ENCODE measurements at regions not wholly inside any gene's neighbourhood (a gene's known extent, or its start where the extent isn't known, plus 50 kb on each side); places are given as distances from the start of the nearest gene placed in this dataset.

GRCh38 chr3:94513600-94513999 lies 450.7 kb downstream of the NSUN3 start:
- H3K27me3 ChIP-seq (ENCODE audit: control insufficient read depth, insufficient read depth, low read length), result no peaks in the 10 kb centered on the region
- H3K9me3 ChIP-seq (ENCODE audit: control insufficient read depth, low read depth, low read length), result no peaks in the 10 kb centered on the region
- H3K4me3 ChIP-seq (ENCODE audit: low read length), result no peak overlapping the region
- H3K36me3 ChIP-seq (ENCODE audit: control insufficient read depth, low read depth, low read length), result no peaks in the 10 kb centered on the region
- H3K4me1 ChIP-seq (ENCODE audit: control insufficient read depth, low read depth, low read length), result no peaks in the 10 kb centered on the region
- H3K9ac ChIP-seq (ENCODE audit: low read length), result no peak overlapping the region
- H3K27ac ChIP-seq (ENCODE audit: low read length), result no peak overlapping the region

- Histone ChIP-seq H3K27ac (ENCODE audit: low read length) (no peak overlapping the region), H3K4me3 (ENCODE audit: low read length) (no peak overlapping the region), H3K27me3 (ENCODE audit: control insufficient read depth, insufficient read depth, low read length) (no peaks in the 10 kb centered on the region), H3K9me3 (ENCODE audit: control insufficient read depth, low read depth, low read length) (no peaks in the 10 kb centered on the region), H3K36me3 (ENCODE audit: control insufficient read depth, low read depth, low read length) (no peaks in the 10 kb centered on the region), H3K9ac (ENCODE audit: low read length) (no peak overlapping the region), H3K4me1 (ENCODE audit: control insufficient read depth, low read depth, low read length) (no peaks in the 10 kb centered on the region)
Measured at GRCh38 chr3:94515983-94516382, 453.1 kb downstream of the NSUN3 start.

- no peak overlapping the region for H3K27ac ChIP-seq (ENCODE audit: low read length)
- H3K36me3 ChIP-seq (ENCODE audit: control insufficient read depth, low read depth, low read length), result no peaks in the 10 kb centered on the region
- no peaks in the 10 kb centered on the region for H3K4me1 ChIP-seq (ENCODE audit: control insufficient read depth, low read depth, low read length)
- no peaks in the 10 kb centered on the region for H3K27me3 ChIP-seq (ENCODE audit: control insufficient read depth, insufficient read depth, low read length)
- no peaks in the 10 kb centered on the region for H3K9me3 ChIP-seq (ENCODE audit: control insufficient read depth, low read depth, low read length)
- H3K9ac ChIP-seq (ENCODE audit: low read length), result no peak overlapping the region
- H3K4me3 ChIP-seq (ENCODE audit: low read length), result no peak overlapping the region
Measured at GRCh38 chr3:94520364-94520763, 457.5 kb downstream of the NSUN3 start.

GRCh38 chr3:94522488-94522887 lies 459.6 kb downstream of the NSUN3 start:
- Histone ChIP-seq H3K36me3 (ENCODE audit: control insufficient read depth, low read depth, low read length) (no peaks in the 10 kb centered on the region), H3K9me3 (ENCODE audit: control insufficient read depth, low read depth, low read length) (no peaks in the 10 kb centered on the region), H3K4me1 (ENCODE audit: control insufficient read depth, low read depth, low read length) (no peaks in the 10 kb centered on the region), H3K9ac (ENCODE audit: low read length) (no peak overlapping the region), H3K27ac (ENCODE audit: low read length) (no peak overlapping the region), H3K27me3 (ENCODE audit: control insufficient read depth, insufficient read depth, low read length) (no peaks in the 10 kb centered on the region), H3K4me3 (ENCODE audit: low read length) (no peak overlapping the region)

- no peaks in the 10 kb centered on the region for H3K27me3 ChIP-seq (ENCODE audit: control insufficient read depth, insufficient read depth, low read length)
- H3K9ac ChIP-seq (ENCODE audit: low read length), result no peak overlapping the region
- no peaks in the 10 kb centered on the region for H3K36me3 ChIP-seq (ENCODE audit: control insufficient read depth, low read depth, low read length)
- no peaks in the 10 kb centered on the region for H3K9me3 ChIP-seq (ENCODE audit: control insufficient read depth, low read depth, low read length)
- H3K27ac ChIP-seq (ENCODE audit: low read length), result no peak overlapping the region
- H3K4me3 ChIP-seq (ENCODE audit: low read length), result no peak overlapping the region
- no peaks in the 10 kb centered on the region for H3K4me1 ChIP-seq (ENCODE audit: control insufficient read depth, low read depth, low read length)
Measured at GRCh38 chr3:94524102-94524919, 461.4 kb downstream of the NSUN3 start.

- Histone ChIP-seq H3K4me1 (ENCODE audit: control insufficient read depth, low read depth, low read length) (no peaks in the 10 kb centered on the region), H3K9ac (ENCODE audit: low read length) (no peak overlapping the region), H3K4me3 (ENCODE audit: low read length) (no peak overlapping the region), H3K9me3 (ENCODE audit: control insufficient read depth, low read depth, low read length) (no peaks in the 10 kb centered on the region), H3K36me3 (ENCODE audit: control insufficient read depth, low read depth, low read length) (no peaks in the 10 kb centered on the region), H3K27me3 (ENCODE audit: control insufficient read depth, insufficient read depth, low read length) (no peaks in the 10 kb centered on the region), H3K27ac (ENCODE audit: low read length) (no peak overlapping the region)
Measured at GRCh38 chr3:94525043-94525442, 462.2 kb downstream of the NSUN3 start.

- Histone ChIP-seq H3K27ac (ENCODE audit: low read length) (no peak overlapping the region), H3K9ac (ENCODE audit: low read length) (no peak overlapping the region), H3K9me3 (ENCODE audit: control insufficient read depth, low read depth, low read length) (no peaks in the 10 kb centered on the region), H3K36me3 (ENCODE audit: control insufficient read depth, low read depth, low read length) (no peaks in the 10 kb centered on the region), H3K4me1 (ENCODE audit: control insufficient read depth, low read depth, low read length) (no peaks in the 10 kb centered on the region), H3K27me3 (ENCODE audit: control insufficient read depth, insufficient read depth, low read length) (no peaks in the 10 kb centered on the region), H3K4me3 (ENCODE audit: low read length) (no peak overlapping the region)
Measured at GRCh38 chr3:94529816-94530215, 467.0 kb downstream of the NSUN3 start.

- Histone ChIP-seq H3K27ac (ENCODE audit: low read length) (no peak overlapping the region), H3K9ac (ENCODE audit: low read length) (no peak overlapping the region), H3K4me3 (ENCODE audit: low read length) (no peak overlapping the region), H3K4me1 (ENCODE audit: control insufficient read depth, low read depth, low read length) (no peaks in the 10 kb centered on the region), H3K9me3 (ENCODE audit: control insufficient read depth, low read depth, low read length) (no peaks in the 10 kb centered on the region), H3K27me3 (ENCODE audit: control insufficient read depth, insufficient read depth, low read length) (no peaks in the 10 kb centered on the region), H3K36me3 (ENCODE audit: control insufficient read depth, low read depth, low read length) (no peaks in the 10 kb centered on the region)
Measured at GRCh38 chr3:94532951-94533350, 470.1 kb downstream of the NSUN3 start.

GRCh38 chr3:94539937-94540336 lies 477.1 kb downstream of the NSUN3 start:
- H3K9me3 ChIP-seq (ENCODE audit: control insufficient read depth, low read depth, low read length), result no peaks in the 10 kb centered on the region
- no peak overlapping the region for H3K4me3 ChIP-seq (ENCODE audit: low read length)
- H3K27ac ChIP-seq (ENCODE audit: low read length), result no peak overlapping the region
- H3K9ac ChIP-seq (ENCODE audit: low read length), result no peak overlapping the region
- H3K36me3 ChIP-seq (ENCODE audit: control insufficient read depth, low read depth, low read length), result no peaks in the 10 kb centered on the region
- no peaks in the 10 kb centered on the region for H3K27me3 ChIP-seq (ENCODE audit: control insufficient read depth, insufficient read depth, low read length)
- H3K4me1 ChIP-seq (ENCODE audit: control insufficient read depth, low read depth, low read length), result no peaks in the 10 kb centered on the region

- Histone ChIP-seq H3K9me3 (ENCODE audit: control insufficient read depth, low read depth, low read length) (no peaks in the 10 kb centered on the region), H3K27me3 (ENCODE audit: control insufficient read depth, insufficient read depth, low read length) (no peaks in the 10 kb centered on the region), H3K36me3 (ENCODE audit: control insufficient read depth, low read depth, low read length) (no peaks in the 10 kb centered on the region), H3K4me3 (ENCODE audit: low read length) (no peak overlapping the region), H3K4me1 (ENCODE audit: control insufficient read depth, low read depth, low read length) (no peaks in the 10 kb centered on the region), H3K27ac (ENCODE audit: low read length) (no peak overlapping the region), H3K9ac (ENCODE audit: low read length) (no peak overlapping the region)
Measured at GRCh38 chr3:94543161-94543560, 480.3 kb downstream of the NSUN3 start.

GRCh38 chr3:94544131-94544789 lies 481.4 kb downstream of the NSUN3 start:
- Histone ChIP-seq H3K36me3 (ENCODE audit: control insufficient read depth, low read depth, low read length) (no peaks in the 10 kb centered on the region), H3K9me3 (ENCODE audit: control insufficient read depth, low read depth, low read length) (no peaks in the 10 kb centered on the region), H3K4me3 (ENCODE audit: low read length) (no peak overlapping the region), H3K27me3 (ENCODE audit: control insufficient read depth, insufficient read depth, low read length) (no peaks in the 10 kb centered on the region), H3K9ac (ENCODE audit: low read length) (no peak overlapping the region), H3K4me1 (ENCODE audit: control insufficient read depth, low read depth, low read length) (no peaks in the 10 kb centered on the region), H3K27ac (ENCODE audit: low read length) (no peak overlapping the region)

Data from iPS-18a (cell line).